ENCODE measurements at regions not wholly inside any gene's neighbourhood (a gene's known extent, or its start where the extent isn't known, plus 50 kb on each side); places are given as distances from the start of the nearest gene placed in this dataset.

GRCh38 chr1:79543394-79543793 lies 536.9 kb upstream of the ADGRL4 start:
- TF ChIP-seq CTCF (IDR thresholded peaks at IDR 0.05) (no peak), POLR2AphosphoS5 (IDR thresholded peaks at IDR 0.05) (no peak)

Measured in sigmoid colon (tissue), 4 donors.